Activated naive CD8-positive, alpha-beta T cell treated with anti-CD3 and anti-CD28 coated beads for 36 hours (primary cell): ENCODE measurements at regions not wholly inside any gene's neighbourhood (a gene's known extent, or its start where the extent isn't known, plus 50 kb on each side); places are given as distances from the start of the nearest gene placed in this dataset.
A peak's percentile ranks its signal among the peaks of the same experiment; 100 is the strongest.

Experiments used
- DNase-seq: peaks from one replicate; pipeline ENCODE4 v3.0.0; 2021
- H3K27ac Mint-ChIP-seq: one replicate; pipeline ENCODE4 v1.8.0; 2022; ENCODE audit warnings: mild to moderate bottlenecking, moderate library complexity, mixed read lengths
- H3K27me3 Mint-ChIP-seq: one replicate; pipeline ENCODE4 v1.8.0; 2022; ENCODE audit warnings: mild to moderate bottlenecking, mixed read lengths
- H3K36me3 Mint-ChIP-seq: one replicate; pipeline ENCODE4 v1.8.0; 2021; ENCODE audit warnings: mild to moderate bottlenecking, mixed read lengths
- H3K4me1 Mint-ChIP-seq: one replicate; pipeline ENCODE4 v1.8.0; 2021; ENCODE audit warnings: mixed read lengths
- H3K4me3 Mint-ChIP-seq: one replicate; pipeline ENCODE4 v1.8.0; 2022; ENCODE audit warnings: mild to moderate bottlenecking, moderate library complexity, mixed read lengths
- H3K9me3 Mint-ChIP-seq: one replicate; pipeline ENCODE4 v1.8.0; 2022; ENCODE audit warnings: mixed read lengths

DNA sequence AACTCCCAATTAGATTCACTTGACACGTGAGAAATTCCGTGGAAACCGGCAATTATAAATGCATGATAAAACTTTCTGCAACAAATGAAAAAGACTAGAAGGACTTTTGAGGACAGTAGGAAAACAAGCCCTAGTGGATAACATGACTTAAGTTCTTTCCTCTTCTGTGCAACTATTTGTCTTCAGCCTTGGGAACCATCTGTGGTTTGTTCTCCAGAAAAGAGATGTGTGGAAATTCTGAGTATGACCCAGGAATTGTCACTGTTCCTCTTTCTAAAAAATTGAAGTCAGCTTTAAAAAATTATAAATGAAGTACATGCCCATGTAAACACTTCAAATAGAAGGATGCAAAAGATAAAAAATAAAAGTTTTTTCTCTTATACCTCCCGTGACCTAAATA is 128.6 kb upstream of the SVIL start:
- DNase-seq = no peak
- Mint-ChIP-seq H3K4me3 (no peak overlapping the region), H3K36me3 (no peaks in the 10 kb centered on the region), H3K4me1 (no peaks in the 10 kb centered on the region), H3K9me3 (no peaks in the 10 kb centered on the region), H3K27ac (no peak overlapping the region), H3K27me3 (no peaks in the 10 kb centered on the region)

DNA sequence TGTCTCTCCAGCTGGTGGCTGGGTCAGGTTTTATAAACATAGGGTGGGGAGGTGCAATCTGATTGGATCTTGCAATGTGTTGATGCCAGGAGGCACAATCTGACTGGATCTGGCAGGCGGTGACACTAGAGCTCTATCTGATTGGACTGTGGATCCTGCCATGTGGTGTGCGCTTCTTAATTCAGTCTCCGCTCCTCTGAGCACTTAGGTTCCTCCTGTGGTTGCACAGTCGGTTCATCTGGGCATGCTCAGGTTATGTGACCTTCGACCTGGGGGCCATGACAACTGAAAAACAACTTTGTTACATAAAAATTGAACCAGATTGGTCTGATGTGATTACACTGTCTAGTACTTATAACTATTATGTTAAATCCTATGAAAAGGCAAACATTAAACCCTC is 127.1 kb upstream of the SVIL start:
- no peak for DNase-seq
- no peaks in the 10 kb centered on the region for H3K9me3 Mint-ChIP-seq
- H3K36me3 Mint-ChIP-seq = no peaks in the 10 kb centered on the region
- H3K27me3 Mint-ChIP-seq = no peaks in the 10 kb centered on the region
- H3K27ac Mint-ChIP-seq = no peak overlapping the region
- H3K4me1 Mint-ChIP-seq = peaks cover 3% of the 10 kb centered on the region
- no peak overlapping the region for H3K4me3 Mint-ChIP-seq

DNA sequence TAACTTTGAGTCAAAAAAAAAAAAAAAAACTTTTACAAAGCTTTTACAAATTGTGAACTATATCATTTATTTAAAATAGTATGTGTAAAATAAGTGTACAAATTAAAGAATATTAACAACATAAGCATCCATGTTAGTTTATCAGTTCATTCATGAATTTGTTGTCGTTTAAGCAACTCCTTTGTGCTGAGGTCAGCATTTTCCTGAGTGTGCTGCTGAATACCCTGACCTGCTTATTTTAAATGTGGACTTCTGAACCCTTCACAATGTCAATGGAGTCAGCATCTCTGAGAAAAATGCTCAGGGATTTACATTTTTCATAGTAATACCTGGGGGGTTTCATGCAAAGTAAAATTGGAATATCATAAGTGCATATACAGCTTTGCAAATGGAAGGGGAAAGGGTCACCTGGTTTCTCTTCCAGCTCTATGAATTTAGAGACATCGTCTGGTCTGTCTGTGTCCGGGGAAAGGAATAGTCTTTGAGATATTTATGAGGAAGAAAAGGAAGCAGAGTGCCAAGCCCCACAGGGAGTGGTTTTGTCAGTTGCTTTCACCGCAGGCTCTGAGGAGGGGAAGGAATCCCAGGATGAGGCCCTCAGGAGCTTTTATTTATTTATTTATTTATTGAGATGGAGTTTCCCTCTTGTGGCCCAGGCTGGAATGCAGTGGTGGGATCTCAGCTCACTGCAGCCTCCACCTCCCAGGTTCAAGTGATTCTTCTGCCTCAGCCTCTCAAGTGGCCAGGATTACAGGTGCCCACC is 125.5 kb upstream of the SVIL start:
- H3K4me3 Mint-ChIP-seq = no peak overlapping the region
- no peak overlapping the region for H3K27ac Mint-ChIP-seq
- no peak for DNase-seq
- no peaks in the 10 kb centered on the region for H3K27me3 Mint-ChIP-seq
- H3K36me3 Mint-ChIP-seq = no peaks in the 10 kb centered on the region
- H3K9me3 Mint-ChIP-seq = no peaks in the 10 kb centered on the region
- H3K4me1 Mint-ChIP-seq = peaks cover 3% of the 10 kb centered on the region

DNA sequence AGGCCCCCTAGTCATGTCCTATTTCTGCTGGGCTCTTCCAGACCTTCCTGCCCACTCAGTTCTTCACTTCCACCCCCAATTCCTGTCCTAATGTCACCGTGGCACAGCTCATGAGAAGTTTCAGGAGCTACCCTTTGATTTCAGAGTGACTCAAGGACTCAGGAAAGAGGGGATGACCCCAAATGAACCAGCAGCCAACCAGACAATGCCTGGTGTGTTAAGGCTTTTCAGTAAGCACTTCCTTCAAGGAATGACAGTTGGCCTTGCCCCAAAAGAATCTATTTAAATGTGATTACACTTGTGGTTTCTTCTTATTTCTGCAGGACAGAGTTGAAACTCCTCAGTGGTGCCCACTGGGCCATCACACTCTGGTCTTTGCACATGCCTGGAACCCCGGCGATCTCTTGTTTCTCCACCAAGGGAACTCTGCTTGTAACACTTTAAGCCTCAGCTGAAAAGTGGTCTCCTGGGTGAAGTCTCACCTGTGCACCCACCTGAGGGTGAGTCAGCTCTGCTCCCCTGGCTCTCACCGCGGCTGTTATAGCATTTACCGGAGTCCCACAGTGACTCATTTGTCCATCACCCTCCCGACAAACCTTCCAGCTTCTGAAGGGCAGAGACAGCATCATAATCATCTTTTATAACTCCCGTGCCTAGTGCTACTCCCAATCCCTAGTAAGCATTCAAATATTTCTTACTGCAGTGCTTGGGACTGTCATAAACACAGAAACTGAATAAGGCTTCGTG is 123.0 kb upstream of the SVIL start:
- Mint-ChIP-seq H3K27me3 (no peaks in the 10 kb centered on the region), H3K27ac (no peak overlapping the region), H3K4me1 (peaks cover 3% of the 10 kb centered on the region), H3K36me3 (no peaks in the 10 kb centered on the region), H3K9me3 (no peaks in the 10 kb centered on the region), H3K4me3 (no peak overlapping the region)
- no peak for DNase-seq

DNA sequence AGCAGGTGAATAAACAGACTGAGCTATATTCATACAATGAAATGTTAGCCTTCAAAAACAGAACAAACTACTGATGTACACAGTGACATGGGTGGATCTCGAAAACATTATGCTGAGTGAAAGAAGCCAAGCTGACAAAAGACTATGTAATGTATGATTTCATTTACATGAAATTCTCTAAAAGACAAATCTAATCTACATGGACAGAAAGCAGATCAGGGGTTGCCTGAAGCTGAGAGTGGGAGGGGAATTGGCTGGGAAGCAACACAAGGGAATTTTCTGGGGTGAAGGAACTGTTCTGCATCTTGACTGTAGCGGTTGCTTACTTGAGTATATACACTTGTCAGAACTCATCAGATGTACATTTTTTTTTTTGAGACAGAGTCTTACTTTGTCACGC is 121.7 kb upstream of the SVIL start:
- H3K27me3 Mint-ChIP-seq = no peaks in the 10 kb centered on the region
- peaks cover 3% of the 10 kb centered on the region for H3K4me1 Mint-ChIP-seq
- no peaks in the 10 kb centered on the region for H3K9me3 Mint-ChIP-seq

DNA sequence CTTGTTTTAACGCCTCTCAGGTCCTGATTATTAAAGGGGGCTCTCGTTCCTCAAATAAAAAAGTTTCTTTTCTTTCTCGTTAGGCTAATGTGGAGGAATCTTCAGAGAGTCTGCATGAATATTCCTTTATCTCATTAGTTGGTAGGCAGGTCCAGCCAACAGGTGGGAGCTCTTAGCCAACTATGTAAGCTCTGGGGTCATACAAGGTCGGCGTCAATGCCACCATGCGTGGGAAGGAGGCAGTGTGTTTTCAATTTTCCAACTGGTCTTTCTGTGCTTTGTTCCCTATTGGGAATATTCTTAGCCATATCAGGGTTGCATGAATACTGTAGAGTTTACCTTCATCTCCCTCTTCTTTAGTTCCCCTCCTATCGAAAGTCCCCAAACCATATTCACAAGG is 118.5 kb upstream of the SVIL start:
- no peaks in the 10 kb centered on the region for H3K36me3 Mint-ChIP-seq

More for the DNA sequence above, 121.7 kb upstream of the SVIL start:
- H3K36me3 Mint-ChIP-seq = no peaks in the 10 kb centered on the region
- no peak overlapping the region for H3K4me3 Mint-ChIP-seq
- DNase-seq = no peak
- no peak overlapping the region for H3K27ac Mint-ChIP-seq

DNA sequence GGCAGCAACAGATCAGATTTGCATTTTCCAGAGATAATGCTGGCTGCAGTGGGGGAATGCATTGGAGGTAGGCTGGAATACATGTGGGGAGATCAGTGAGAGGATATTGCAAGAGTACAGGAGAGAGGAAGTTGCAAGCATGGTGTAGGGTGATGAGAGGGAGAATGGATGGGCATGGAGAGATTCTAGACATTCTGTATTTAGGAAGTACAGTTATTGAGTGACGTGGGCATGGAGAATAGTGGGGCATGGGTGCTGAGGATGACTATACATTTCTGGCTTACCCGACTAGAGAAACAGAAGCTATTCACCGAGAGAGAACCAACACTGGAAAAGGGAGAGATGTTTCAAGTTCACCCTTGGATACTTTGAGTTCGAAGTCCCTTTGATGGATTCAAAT is 116.9 kb upstream of the SVIL start:
- Mint-ChIP-seq H3K27ac (no peak overlapping the region), H3K27me3 (no peaks in the 10 kb centered on the region), H3K4me3 (no peak overlapping the region), H3K9me3 (no peaks in the 10 kb centered on the region), H3K4me1 (no peaks in the 10 kb centered on the region), H3K36me3 (no peaks in the 10 kb centered on the region)
- DNase-seq = no peak

More for the DNA sequence above, 118.5 kb upstream of the SVIL start:
- H3K4me1 Mint-ChIP-seq = peaks cover 3% of the 10 kb centered on the region
- no peaks in the 10 kb centered on the region for H3K9me3 Mint-ChIP-seq
- H3K4me3 Mint-ChIP-seq = no peak overlapping the region
- no peaks in the 10 kb centered on the region for H3K27me3 Mint-ChIP-seq
- no peak overlapping the region for H3K27ac Mint-ChIP-seq
- no peak for DNase-seq

DNA sequence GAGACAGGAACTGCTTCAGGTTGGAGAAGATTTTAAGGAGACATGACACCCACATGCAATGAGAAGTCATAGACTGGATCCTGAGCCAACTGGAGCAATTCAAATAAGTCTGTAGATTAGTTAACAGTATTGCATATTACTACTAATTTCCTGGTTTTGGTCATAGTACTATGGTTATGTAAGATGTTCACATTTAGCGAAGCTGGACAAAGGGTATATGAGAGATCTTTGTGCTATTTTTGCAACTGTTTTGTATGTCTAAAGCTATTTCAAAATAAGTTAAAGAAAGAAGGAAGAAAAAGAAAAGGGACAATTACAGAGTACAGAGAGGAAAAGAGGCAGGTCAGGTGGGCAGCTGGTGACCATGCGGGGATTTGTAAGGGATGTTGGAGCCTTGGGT is 116.5 kb upstream of the SVIL start:
- Mint-ChIP-seq H3K27ac (no peak overlapping the region), H3K27me3 (no peaks in the 10 kb centered on the region), H3K4me3 (no peak overlapping the region), H3K9me3 (no peaks in the 10 kb centered on the region), H3K36me3 (no peaks in the 10 kb centered on the region), H3K4me1 (no peaks in the 10 kb centered on the region)
- DNase-seq = no peak

DNA sequence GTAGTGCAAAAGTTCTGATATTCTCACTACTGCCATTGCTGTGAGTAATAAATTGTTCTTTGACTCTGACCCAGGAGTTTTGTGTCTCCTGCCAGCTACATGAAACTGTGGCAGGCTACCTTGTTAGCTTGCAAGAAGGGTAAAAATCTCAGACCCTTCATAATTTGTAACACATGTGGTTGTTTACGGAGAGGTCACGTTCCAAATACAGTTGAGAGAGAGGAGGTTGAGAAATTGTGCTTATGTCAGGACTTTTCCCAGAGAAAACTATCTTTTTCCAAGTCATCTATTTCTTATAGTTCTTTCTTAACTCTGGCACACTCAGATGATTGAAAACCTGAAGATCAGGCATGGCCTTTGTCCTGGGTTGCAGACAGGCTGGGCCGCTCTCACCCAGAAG is 114.4 kb upstream of the SVIL start:
- Mint-ChIP-seq H3K4me3 (no peak overlapping the region), H3K4me1 (no peaks in the 10 kb centered on the region), H3K9me3 (no peaks in the 10 kb centered on the region), H3K27ac (no peak overlapping the region), H3K27me3 (no peaks in the 10 kb centered on the region), H3K36me3 (no peaks in the 10 kb centered on the region)
- DNase-seq = no peak

DNA sequence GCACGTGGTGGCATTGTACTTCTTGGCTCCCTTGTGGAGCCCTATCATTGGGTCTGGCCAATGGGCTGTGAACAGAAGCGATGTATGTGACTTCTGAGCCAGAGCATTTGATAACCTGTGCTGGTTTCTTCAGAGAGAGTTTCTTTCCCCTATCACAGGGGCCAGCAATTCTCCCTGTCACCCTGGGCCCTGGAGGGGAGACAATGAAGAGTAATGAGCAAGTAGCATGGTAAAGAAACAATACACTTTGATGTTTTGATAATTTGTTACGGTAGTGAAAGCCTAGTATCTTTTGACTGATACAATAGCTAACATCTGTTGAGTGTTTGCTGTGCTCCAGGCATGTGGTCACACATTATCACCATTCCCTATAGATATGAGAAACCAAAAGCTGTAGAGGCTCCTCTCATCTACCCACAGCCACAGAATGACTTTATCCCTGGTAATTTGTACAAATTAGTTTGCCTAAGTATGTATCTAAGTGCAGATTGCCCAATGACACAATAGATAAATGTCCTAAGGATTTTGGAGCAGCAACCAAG is 113.4 kb upstream of the SVIL start:
- no peaks in the 10 kb centered on the region for H3K9me3 Mint-ChIP-seq
- DNase-seq = no peak

DNA sequence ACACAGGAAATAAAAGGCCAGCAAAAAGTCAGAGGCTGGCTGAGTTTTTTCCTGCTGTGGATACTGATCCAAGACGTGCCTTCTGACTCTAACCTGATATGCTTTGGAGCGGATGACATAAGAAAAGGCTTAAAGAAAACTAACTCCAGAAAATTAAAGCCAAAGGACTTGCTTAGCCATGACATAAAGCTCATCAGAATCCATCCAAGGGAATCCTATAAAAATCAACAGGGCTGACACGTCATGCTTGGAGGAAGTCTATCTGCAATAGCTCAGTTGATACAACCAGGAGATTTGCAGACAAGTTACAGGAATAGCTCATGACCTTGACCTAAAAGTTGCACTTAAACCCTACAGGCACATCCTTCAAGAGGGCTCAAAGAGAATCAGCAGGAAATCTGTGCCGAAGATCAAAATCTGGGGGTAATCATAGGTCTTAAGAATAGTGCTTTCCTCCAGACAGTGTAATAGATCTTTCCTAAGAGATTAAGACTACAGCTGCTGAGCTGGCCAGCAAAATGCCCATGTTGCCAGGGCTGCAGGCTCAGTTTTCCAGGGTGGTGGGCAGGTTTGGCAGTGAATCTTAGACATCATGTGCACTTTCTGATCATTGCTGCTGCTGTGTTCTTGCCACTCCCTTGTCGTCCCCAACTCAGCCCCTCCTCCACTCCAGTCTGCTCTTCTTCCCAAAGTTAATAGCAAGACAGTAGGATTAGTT is 111.5 kb upstream of the SVIL start:
- H3K4me3 Mint-ChIP-seq = no peak overlapping the region
- H3K4me1 Mint-ChIP-seq = no peaks in the 10 kb centered on the region
- H3K9me3 Mint-ChIP-seq = no peaks in the 10 kb centered on the region
- DNase-seq = no peak
- H3K27ac Mint-ChIP-seq = no peak overlapping the region
- no peaks in the 10 kb centered on the region for H3K36me3 Mint-ChIP-seq
- no peaks in the 10 kb centered on the region for H3K27me3 Mint-ChIP-seq

More for the DNA sequence above, 113.4 kb upstream of the SVIL start:
- Mint-ChIP-seq H3K36me3 (no peaks in the 10 kb centered on the region), H3K4me1 (no peaks in the 10 kb centered on the region), H3K27ac (no peak overlapping the region), H3K27me3 (no peaks in the 10 kb centered on the region), H3K4me3 (no peak overlapping the region)

DNA sequence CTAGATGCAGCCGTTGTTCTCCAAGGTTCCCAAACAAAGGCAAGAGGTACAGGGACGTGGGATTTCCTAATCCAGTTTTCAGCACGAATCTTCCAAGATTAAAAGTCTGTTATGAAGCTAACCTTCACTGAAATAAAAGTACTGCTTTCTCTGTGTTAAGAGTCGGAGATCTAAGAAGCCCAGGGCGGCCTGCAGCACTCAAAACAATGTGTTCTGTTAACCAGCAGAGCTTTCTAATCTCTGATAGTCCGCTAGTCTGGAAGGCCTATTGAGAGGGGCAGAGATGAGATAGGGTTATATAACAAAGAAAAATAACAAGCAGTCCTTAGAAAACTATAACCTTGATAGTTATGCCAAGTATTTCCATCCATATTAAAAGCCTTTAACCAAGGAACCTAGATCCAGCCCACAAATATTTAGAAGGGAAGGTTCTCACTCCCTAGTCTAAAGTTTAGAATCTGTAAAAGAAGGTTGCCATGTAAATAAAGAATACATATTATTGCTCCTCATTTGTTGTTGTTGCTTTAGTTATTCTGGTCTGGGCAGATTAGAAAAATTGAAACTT is 106.3 kb upstream of the SVIL start:
- Mint-ChIP-seq H3K4me1 (no peaks in the 10 kb centered on the region), H3K27ac (no peak overlapping the region), H3K4me3 (no peak overlapping the region), H3K9me3 (no peaks in the 10 kb centered on the region), H3K36me3 (no peaks in the 10 kb centered on the region), H3K27me3 (peaks cover 13% of the 10 kb centered on the region)
- DNase-seq = no peak

DNA sequence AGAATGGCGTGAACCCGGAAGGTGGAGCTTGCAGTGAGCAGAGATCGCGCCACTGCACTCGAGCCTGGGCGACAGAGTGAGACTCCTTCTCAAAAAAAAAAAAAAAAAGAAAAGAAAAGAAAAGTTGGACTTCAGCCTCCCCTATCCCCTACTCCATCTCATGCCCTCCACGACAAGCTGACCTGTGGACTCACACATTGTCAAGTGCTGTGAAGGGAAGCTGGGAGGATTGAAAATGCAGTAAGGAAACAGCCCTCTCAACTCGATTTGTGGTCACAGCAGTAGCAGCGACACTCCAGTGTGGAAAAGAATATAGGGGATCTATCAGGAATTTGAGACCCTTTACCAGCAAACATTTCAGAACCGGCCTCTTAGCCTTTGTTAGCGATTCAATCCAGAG is 103.6 kb upstream of the SVIL start:
- peaks cover 15% of the 10 kb centered on the region for H3K4me1 Mint-ChIP-seq
- H3K27me3 Mint-ChIP-seq = peaks cover 13% of the 10 kb centered on the region
- no peak overlapping the region for H3K27ac Mint-ChIP-seq
- no peak for DNase-seq
- no peaks in the 10 kb centered on the region for H3K36me3 Mint-ChIP-seq
- H3K9me3 Mint-ChIP-seq = no peaks in the 10 kb centered on the region
- no peak overlapping the region for H3K4me3 Mint-ChIP-seq

DNA sequence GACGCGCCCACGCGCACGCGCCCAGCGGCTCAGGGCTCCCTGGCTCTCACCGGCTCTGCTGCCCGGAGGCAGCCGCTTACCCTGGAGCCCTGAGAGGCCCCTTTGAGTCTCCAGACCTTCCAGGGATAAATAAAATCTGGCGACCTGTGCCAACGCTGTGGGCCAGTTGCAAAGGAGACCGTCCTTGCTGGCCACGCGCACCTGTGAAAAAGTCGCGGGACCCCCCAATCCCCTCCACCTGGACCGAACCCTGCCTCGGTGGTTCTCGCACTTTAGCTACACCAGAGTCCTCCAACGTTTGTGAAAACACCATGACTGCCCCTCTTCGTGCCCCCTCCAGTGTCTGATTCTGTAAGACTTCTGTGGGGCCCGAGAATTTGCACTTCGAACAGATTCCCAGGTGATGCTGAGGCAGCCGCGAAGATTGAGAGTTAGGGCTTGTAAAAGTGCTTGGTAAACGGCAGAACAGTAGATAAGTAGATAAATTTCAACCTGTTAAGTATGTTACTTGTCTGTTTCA is 102.4 kb upstream of the SVIL start:
- no peaks in the 10 kb centered on the region for H3K36me3 Mint-ChIP-seq
- peak overlapping the region; percentile 67 for H3K4me3 Mint-ChIP-seq
- no peak overlapping the region for H3K27ac Mint-ChIP-seq
- peak; percentile 47 for DNase-seq
- H3K4me1 Mint-ChIP-seq = peaks cover 23% of the 10 kb centered on the region
- H3K27me3 Mint-ChIP-seq = peaks cover 13% of the 10 kb centered on the region
- H3K9me3 Mint-ChIP-seq = no peaks in the 10 kb centered on the region
